GM12878 (cell line): ENCODE measurements at regions not wholly inside any gene's neighbourhood (a gene's known extent, or its start where the extent isn't known, plus 50 kb on each side); places are given as distances from the start of the nearest gene placed in this dataset.

Source experiments
- ATAC-seq: fragments of 200-7000 bp; cut with Tn5 transposase; 3 replicates; pipeline ENCODE4 v1.9.1; 2020; ENCODE audit warnings: mild to moderate bottlenecking, moderate library complexity
- BruUV-seq: library from RNA; stranded (reverse); fragments of 400-500 nt; replicated peaks from 2 replicates; lab custom pipeline; 2021; lab: Mats Ljungman, UMichigan
- CTCF ChIA-PET: fragments of 300-600 bp; sonication (Branson Sonifier 250); formaldehyde crosslinking; extraction: SDS; loops from one replicate; lab custom pipeline; 2021; ENCODE audit warnings: inconsistent platforms; lab: Yijun Ruan, JAX
- POLR2A ChIA-PET: fragments of 350-600 bp; formaldehyde crosslinking; extraction: SDS; loops from one replicate; lab custom pipeline; 2021; ENCODE audit warnings: inconsistent platforms; lab: Charles Lee
- RAD21 ChIA-PET: fragments of 300-600 bp; sonication (Branson Sonifier 250); formaldehyde crosslinking; loops from one replicate; lab custom pipeline; 2023; ENCODE audit warnings: antibody characterized with exemption; ENCODE audit not compliant: unreplicated experiment; lab: Charles Lee
- SMC1A ChIA-PET: fragments of 300-600 bp; sonication (Branson Sonifier 250); formaldehyde crosslinking; loops from one replicate; lab custom pipeline; 2023; ENCODE audit not compliant: unreplicated experiment, uncharacterized antibody; lab: Charles Lee
- DNase-seq: peaks from one replicate; pipeline ENCODE4 v3.0.0-alpha.2; 2011; ENCODE audit warnings: low read depth, low spot score
- FAIRE-seq: peaks from 3 replicates; lab custom pipeline; 2011; peaks lifted over from hg19 to GRCh38; lab: Jason Lieb, UNC
- H2AFZ ChIP-seq: 2 replicates; pipeline ENCODE4 v1.6.0; 2011; ENCODE audit warnings: low read depth, low read length, control low read depth; ENCODE audit not compliant: control insufficient read depth
- H3K27ac ChIP-seq: 2 replicates; pipeline ENCODE4 v1.5.1; 2011; ENCODE audit warnings: control low read depth; ENCODE audit not compliant: control insufficient read depth, insufficient read depth
- H3K27me3 ChIP-seq, 2 experiments: replicated peaks in 1 of 2; 2 replicates each; pipeline versions ENCODE4 v1.6.0 to v1.6.1; 2011; ENCODE audit warnings: low read length in 1 of 2; ENCODE audit not compliant: control insufficient read depth in 2 of 2, insufficient read depth in 2 of 2
- H3K36me3 ChIP-seq, 2 experiments: 2 replicates each; pipeline ENCODE4 v1.5.1; 2011; ENCODE audit warnings: low read length in 1 of 2; ENCODE audit not compliant: control insufficient read depth in 2 of 2, insufficient read depth in 2 of 2
- H3K4me1 ChIP-seq: 2 replicates; pipeline ENCODE4 v1.6.1; 2011; ENCODE audit warnings: mild to moderate bottlenecking, low read length, moderate library complexity, mixed read lengths; ENCODE audit not compliant: control insufficient read depth, insufficient read depth
- H3K4me2 ChIP-seq: 2 replicates; pipeline ENCODE4 v1.6.0; 2011; ENCODE audit warnings: control low read depth; ENCODE audit not compliant: control insufficient read depth, insufficient read depth
- H3K4me3 ChIP-seq: fragments of 200-600 bp; sonication (generic); 2 replicates; pipeline ENCODE4 v1.5.1; 2016
- H3K79me2 ChIP-seq: 2 replicates; pipeline ENCODE4 v1.6.0; 2011; ENCODE audit warnings: low read length; ENCODE audit not compliant: control insufficient read depth, insufficient read depth
- H3K9ac ChIP-seq: 2 replicates; pipeline ENCODE4 v1.8.0; 2011; ENCODE audit warnings: low read length, control low read depth, mixed read lengths; ENCODE audit not compliant: control insufficient read depth, insufficient read depth
- H3K9me3 ChIP-seq: replicated peaks from 3 replicates; pipeline ENCODE4 v1.5.1; 2011; ENCODE audit warnings: mild to moderate bottlenecking, low read length; ENCODE audit not compliant: control insufficient read depth, insufficient read depth
- H4K20me1 ChIP-seq: 2 replicates; pipeline ENCODE4 v1.6.0; 2011; ENCODE audit not compliant: control insufficient read depth, insufficient read depth
- ASH2L ChIP-seq: fragments of 300-600, 200-600 bp; sonication (generic); IDR thresholded peaks from 2 replicates; pipeline ENCODE4 v1.6.1; 2017; ENCODE audit warnings: low read depth, mild to moderate bottlenecking, borderline replicate concordance
- ATF3 ChIP-seq: IDR thresholded peaks from 2 replicates; pipeline ENCODE4 v1.6.1; 2011; ENCODE audit warnings: low read depth, mild to moderate bottlenecking, low read length, moderate library complexity, borderline replicate concordance; ENCODE audit errors: extremely low read depth
- BRCA1 ChIP-seq: IDR thresholded peaks from 2 replicates; pipeline ENCODE4 v1.6.1; 2011; ENCODE audit warnings: low read depth, low read length, improper control_type of control experiment
- CEBPB ChIP-seq, 2 experiments: fragments of 150-350 bp in 1 of 2; IDR thresholded peaks; 2 replicates each; pipeline ENCODE4 v1.6.1; 2012 to 2014; ENCODE audit warnings: low read depth in 2 of 2, low read length in 2 of 2, borderline replicate concordance in 1 of 2, inconsistent platforms in 1 of 2
- FOXM1 ChIP-seq: IDR thresholded peaks from 2 replicates; pipeline ENCODE4 v1.6.1; 2012; ENCODE audit warnings: low read depth, mild to moderate bottlenecking, inconsistent platforms, low read length, moderate library complexity
- JUNB ChIP-seq: IDR thresholded peaks from 2 replicates; pipeline ENCODE4 v1.6.1; 2016; ENCODE audit warnings: antibody characterized with exemption, mild to moderate bottlenecking
- KLF5 ChIP-seq: fragments of 450-650 bp; IDR thresholded peaks from 2 replicates; pipeline ENCODE4 v1.6.1; 2014; ENCODE audit warnings: mild to moderate bottlenecking; ENCODE audit not compliant: partially characterized antibody
- PAX8 ChIP-seq: fragments of 450-650 bp; IDR thresholded peaks from 2 replicates; pipeline ENCODE4 v1.6.1; 2017; ENCODE audit warnings: mild to moderate bottlenecking, moderate library complexity
- RCOR1 ChIP-seq: conservative IDR thresholded peaks from 2 replicates; pipeline ENCODE4 v1.6.1; 2012; ENCODE audit warnings: low read depth, low read length, improper control_type of control experiment
- SMAD5 ChIP-seq: IDR thresholded peaks from 2 replicates; pipeline ENCODE4 v1.6.1; 2016; ENCODE audit warnings: antibody characterized with exemption, low read depth
- SRF ChIP-seq, 2 experiments: IDR thresholded peaks; 2 replicates each; pipeline ENCODE4 v1.6.1; 2011; ENCODE audit warnings: low read depth in 2 of 2, low read length in 2 of 2, mild to moderate bottlenecking in 1 of 2, moderate library complexity in 1 of 2
- ZBTB11 ChIP-seq: fragments of 450-650 bp; formaldehyde crosslinking; IDR thresholded peaks from 2 replicates; pipeline ENCODE4 v1.5.0; 2022; ENCODE audit warnings: mild to moderate bottlenecking, missing genetic modification characterization
- ZBTB40 ChIP-seq: fragments of 450-650 bp; IDR thresholded peaks from 2 replicates; pipeline ENCODE4 v1.6.1; 2016; ENCODE audit warnings: mild to moderate bottlenecking, moderate library complexity, borderline replicate concordance
- ZNF207 ChIP-seq: fragments of 450-650 bp; IDR thresholded peaks from 2 replicates; pipeline ENCODE4 v1.6.1; 2014; ENCODE audit warnings: antibody characterized with exemption, mild to moderate bottlenecking, borderline replicate concordance
- ZNF24 ChIP-seq: fragments of 450-650 bp; IDR thresholded peaks from 2 replicates; pipeline ENCODE4 v1.6.1; 2017; ENCODE audit warnings: antibody characterized with exemption, mild to moderate bottlenecking
- WGBS: methylation state at CpG from one replicate; pipeline ENCODE4 v1.1.6; 2016; ENCODE audit warnings: low lambda C conversion rate; ENCODE audit not compliant: insufficient replicate concordance, insufficient coverage; ENCODE audit errors: missing lambda C conversion rate; 5-methylcytosine and 5-hydroxymethylcytosine counted together
- in situ Hi-C: fragments of 300-500 bp; cut with MboI; formaldehyde crosslinking; loops from 9 replicates; pipeline ENCODE4 v1.14.3; 2018; ENCODE audit warnings: mixed read lengths
- intact Hi-C: fragments of 100-400 bp; cut with micrococcal nuclease; formaldehyde crosslinking; loops from one replicate; pipeline ENCODE4 v1.14.2; 2022; ENCODE audit not compliant: unreplicated experiment

- WGBS, result 82% methylated on average over 4 of the region's 4 CpGs
- POLR2A ChIA-PET, result interaction anchor here (0.7 to 0.9 kb wide), 2 partner anchors 9 to 10 kb away, joined by 3 to 5 read pairs; no protein-coding TSS in a partner anchor
- TF ChIP-seq ZNF207 (no peak), ZBTB11 (CRISPR knock-in tag) (no peak), SMAD5 (no peak), ZNF24 (no peak), ZBTB40 (no peak), CEBPB (IDR thresholded peaks at IDR 0.05; ENCODE audit: borderline replicate concordance in 1 of 2, low read depth in 2 of 2, low read length in 2 of 2) (no peak), ATF3 (no peak), SRF (IDR thresholded peaks at IDR 0.05; ENCODE audit: low read depth in 2 of 2, low read length in 2 of 2) (no peak), JUNB (no peak), PAX8 (no peak), ASH2L (no peak), FOXM1 (no peak), RCOR1 (no peak), BRCA1 (no peak), KLF5 (no peak)
These were observed 78.3 kb upstream of the TLK1 start for GRCh38 chr2:171238946-171239345.

More at GRCh38 chr2:171238946-171239345, 78.3 kb upstream of the TLK1 start:
- Histone ChIP-seq H3K27ac (no peak overlapping the region), H3K4me2 (no peak overlapping the region), H3K4me3 (no peak overlapping the region), H3K27me3 (no peaks in the 10 kb centered on the region), H3K9me3 (no peaks in the 10 kb centered on the region), H3K9ac (no peak overlapping the region), H2AFZ (no peak overlapping the region), H3K4me1 (no peaks in the 10 kb centered on the region), H4K20me1 (no peaks in the 10 kb centered on the region), H3K79me2 (no peaks in the 10 kb centered on the region), H3K36me3 (no peaks in the 10 kb centered on the region)
- RAD21 ChIA-PET, result no interaction called here
- no TSS peak for BruUV-seq
- intact Hi-C loops (no loop called here), in situ Hi-C loops (no loop called here)
- CTCF ChIA-PET, result interaction anchor here (1.0 to 1.2 kb wide), 2 partner anchors 10 to 21 kb away, joined by 3 to 4 read pairs; no protein-coding TSS in a partner anchor
- no peak for DNase-seq
- FAIRE-seq, result no peak
- ATAC-seq, result no peak
- SMC1A ChIA-PET, result interaction anchor here (1.2 to 1.8 kb wide), 3 partner anchors 10 to 69 kb away, joined by 3 to 4 read pairs (median 4); no protein-coding TSS in a partner anchor
